Prostate gland (tissue), 2 donors: ENCODE measurements at regions not wholly inside any gene's neighbourhood (a gene's known extent, or its start where the extent isn't known, plus 50 kb on each side); places are given as distances from the start of the nearest gene placed in this dataset.

ENCODE experiments used
- CTCF ChIP-seq, 4 experiments: fragments of 200-600 bp in 2 of 4; fragments of 450-650 bp in 2 of 4; sonication (generic) in 2 of 4; IDR thresholded peaks; 1 replicate in 3 of 4; 2 replicates in 1 of 4; pipeline ENCODE4 v1.5.1; 2016 to 2019; ENCODE audit warnings: antibody characterized with exemption in 4 of 4, mild to moderate bottlenecking in 2 of 4, moderate library complexity in 2 of 4
- POLR2A ChIP-seq: fragments of 450-650 bp; IDR thresholded peaks from one replicate; pipeline ENCODE4 v1.6.1; 2016; ENCODE audit warnings: antibody characterized with exemption, mild to moderate bottlenecking
- POLR2AphosphoS5 ChIP-seq: sonication (generic); formaldehyde crosslinking; IDR thresholded peaks from one replicate; pipeline ENCODE4 v1.6.1; 2017; ENCODE audit warnings: antibody characterized with exemption

- TF ChIP-seq CTCF (IDR thresholded peaks at IDR 0.05) = no peak
- no peak for TF ChIP-seq POLR2AphosphoS5
- no peak for TF ChIP-seq POLR2A
Measured at GRCh38 chr7:84529480-84530205, 335.1 kb upstream of the SEMA3A start.
